GM12864 (cell line): ENCODE measurements at regions not wholly inside any gene's neighbourhood (a gene's known extent, or its start where the extent isn't known, plus 50 kb on each side); places are given as distances from the start of the nearest gene placed in this dataset.

Source experiments
- DNase-seq: peaks from one replicate; pipeline ENCODE4 v3.0.0-alpha.2; 2011; ENCODE audit warnings: low read depth
- H3K4me3 ChIP-seq: 2 replicates; pipeline ENCODE4 v1.5.1; 2011; ENCODE audit warnings: mild to moderate bottlenecking, low read depth, low read length, control low read depth
- CTCF ChIP-seq: IDR thresholded peaks from 2 replicates; pipeline ENCODE4 v1.5.1; 2011; ENCODE audit warnings: low read depth, mild to moderate bottlenecking, moderate library complexity, low read length, control low read depth, inconsistent platforms; ENCODE audit errors: missing control alignments

- DNase-seq: no peak
- H3K4me3 ChIP-seq: no peak overlapping the region
- TF ChIP-seq CTCF: peak; percentile 40
These were observed 80.9 kb downstream of the SLC41A2 start for GRCh38 chr12:104877103-104877705.

DNA sequence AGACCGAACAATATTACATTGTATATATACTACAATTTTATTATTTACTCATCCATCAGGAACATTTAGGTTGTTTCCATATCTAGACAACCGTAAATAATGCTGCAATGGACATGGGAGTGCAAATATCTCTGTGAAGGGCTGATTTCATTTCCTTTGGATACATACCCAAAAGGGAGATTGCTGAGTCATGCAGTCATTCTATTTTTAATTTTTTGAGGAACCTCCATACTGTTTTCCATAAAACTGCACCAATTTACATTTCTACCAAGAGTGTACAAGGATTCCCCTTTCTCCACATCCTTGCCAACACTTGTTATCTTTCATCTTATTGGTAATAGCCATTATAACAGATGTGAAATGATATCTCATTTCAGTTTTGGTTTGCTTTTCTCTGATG is 84.7 kb downstream of the SLC41A2 start:
- DNase-seq: no peak
- no peak overlapping the region for H3K4me3 ChIP-seq
- TF ChIP-seq CTCF: no peak

DNA sequence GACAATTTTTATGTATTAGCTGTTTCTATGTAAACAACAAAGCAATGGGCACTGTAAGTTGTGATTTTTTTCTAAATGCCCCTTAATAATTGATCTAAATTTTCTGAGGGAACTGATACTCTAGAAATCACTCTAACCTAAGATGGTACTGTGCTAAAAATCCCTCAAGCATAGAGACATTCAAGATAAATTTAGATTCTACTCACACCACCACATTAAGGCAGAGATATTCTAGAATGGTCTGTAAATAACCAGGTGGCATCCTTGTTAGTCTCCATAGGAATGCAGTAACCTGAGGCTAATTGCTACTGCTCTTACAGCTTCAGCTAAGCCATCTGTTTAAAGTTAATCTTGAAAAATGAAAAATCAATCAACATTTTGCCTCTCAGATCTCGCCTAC is 87.3 kb downstream of the SLC41A2 start:
- no peak for DNase-seq
- no peak for TF ChIP-seq CTCF
- H3K4me3 ChIP-seq: no peak overlapping the region

GRCh38 chr12:104866291-104866690 is 91.8 kb downstream of the SLC41A2 start:
- DNase-seq: no peak
- H3K4me3 ChIP-seq: no peak overlapping the region
- TF ChIP-seq CTCF: no peak

- DNase-seq: peak; percentile 26
- no peak overlapping the region for H3K4me3 ChIP-seq
- no peak for TF ChIP-seq CTCF
These were observed 93.0 kb downstream of the SLC41A2 start for GRCh38 chr12:104865080-104865479.

- no peak for TF ChIP-seq CTCF
- no peak overlapping the region for H3K4me3 ChIP-seq
- DNase-seq: no peak
These were observed 93.4 kb downstream of the SLC41A2 start for GRCh38 chr12:104864668-104865067.

GRCh38 chr12:104863296-104863948 is 94.7 kb downstream of the SLC41A2 start:
- H3K4me3 ChIP-seq: no peak overlapping the region
- no peak for TF ChIP-seq CTCF
- no peak for DNase-seq
